ENCODE measurements at regions not wholly inside any gene's neighbourhood (a gene's known extent, or its start where the extent isn't known, plus 50 kb on each side); places are given as distances from the start of the nearest gene placed in this dataset.

- TF ChIP-seq POU2F2 (IDR thresholded peaks at IDR 0.05; ENCODE audit: low read depth, low read length), result no peak
- no peak for TF ChIP-seq POLR2A (IDR thresholded peaks at IDR 0.05; ENCODE audit: low read depth, low read length)
These were observed 590.3 kb downstream of the USP25 start for GRCh38 chr21:16320110-16320509.
